HG03039 (cell line): ENCODE measurements at regions not wholly inside any gene's neighbourhood (a gene's known extent, or its start where the extent isn't known, plus 50 kb on each side); places are given as distances from the start of the nearest gene placed in this dataset.

Experiments used
- ATAC-seq: cut with Tn5 transposase; IDR thresholded peaks from one replicate; pipeline ENCODE4 v1.9.1; 2021; ENCODE audit warnings: mild to moderate bottlenecking, moderate library complexity; ENCODE audit not compliant: unreplicated experiment

DNA sequence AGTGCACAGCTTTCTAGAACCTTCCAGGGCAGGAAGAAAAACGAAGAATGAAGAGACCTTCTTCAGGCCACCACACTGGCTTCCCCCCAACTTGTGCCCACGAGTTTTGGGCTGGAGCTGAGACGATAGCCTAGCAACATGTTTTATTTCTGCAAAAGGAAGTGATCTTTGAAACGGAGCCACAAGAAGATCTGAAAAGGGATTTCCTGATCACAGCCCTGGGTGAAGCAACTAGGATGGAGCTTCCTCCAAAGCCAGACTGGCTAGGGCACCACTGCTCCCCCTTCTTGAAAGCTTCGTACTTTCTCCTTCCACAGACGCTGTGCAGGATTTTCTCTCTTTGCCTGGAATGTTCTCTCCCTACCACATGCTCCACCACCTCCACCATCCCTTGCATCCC, 418.3 kb downstream of the MED13L start:
- ATAC-seq, result no peak

DNA sequence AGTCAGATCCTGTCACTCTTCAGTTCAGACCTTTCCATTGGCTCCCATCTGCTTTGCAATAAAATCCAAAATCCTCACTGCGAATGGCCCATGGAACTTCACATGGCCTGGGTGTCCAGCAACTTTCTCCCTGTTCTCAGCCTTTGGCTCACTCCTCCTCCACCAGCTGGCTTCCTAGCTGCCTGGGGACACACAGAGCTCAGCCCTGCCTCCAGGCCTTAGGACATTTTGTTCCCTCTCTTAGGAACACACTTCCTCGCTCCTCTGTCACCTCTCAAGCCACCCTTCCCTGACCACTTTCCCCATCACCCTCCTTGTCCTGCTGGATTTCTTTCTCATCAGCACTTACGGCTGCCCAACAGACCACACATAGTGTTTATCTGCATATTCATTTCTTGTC, 419.6 kb downstream of the MED13L start:
- ATAC-seq, result no peak

DNA sequence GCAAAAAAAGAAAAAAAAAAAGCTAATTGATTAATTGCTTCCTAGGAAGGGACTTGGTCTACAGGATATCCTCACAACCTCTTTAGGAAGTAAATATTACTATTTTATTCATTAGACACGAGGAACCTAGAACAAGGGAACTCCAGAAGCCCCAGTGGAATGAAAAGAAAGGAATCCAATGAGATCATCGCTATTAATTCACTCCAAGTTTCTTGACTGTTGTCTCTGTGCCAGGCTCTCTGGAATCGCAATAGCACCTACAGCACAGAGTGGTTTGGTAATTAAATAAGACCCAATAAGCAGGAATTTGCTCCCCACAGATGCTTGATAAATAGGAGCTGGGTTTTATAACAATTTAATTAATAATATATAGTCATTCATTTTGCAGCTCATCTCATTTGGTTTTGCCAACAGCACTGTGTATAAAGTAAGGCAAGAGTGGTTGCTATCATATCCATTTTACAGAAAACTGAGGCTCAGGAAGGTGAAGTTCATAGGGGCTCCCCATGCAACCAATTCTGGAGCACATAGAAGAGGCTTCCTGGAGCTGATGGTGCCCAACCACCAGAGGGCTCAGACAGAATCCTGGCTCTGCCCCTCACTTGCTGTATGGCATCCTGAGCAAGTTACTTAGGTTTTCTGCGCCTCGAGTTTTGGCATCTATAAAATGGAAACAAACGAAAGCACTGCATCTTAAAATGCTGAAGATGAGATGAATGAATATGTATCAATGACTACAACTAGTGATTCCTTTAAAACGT, 420.2 kb downstream of the MED13L start:
- ATAC-seq, result no peak

- ATAC-seq, result no peak
These were observed 425.4 kb downstream of the MED13L start for GRCh38 chr12:115852054-115852453.

GRCh38 chr12:115850957-115851356, 426.5 kb downstream of the MED13L start:
- no peak for ATAC-seq

- ATAC-seq, result no peak
These were observed 428.1 kb downstream of the MED13L start for GRCh38 chr12:115849262-115849943.

DNA sequence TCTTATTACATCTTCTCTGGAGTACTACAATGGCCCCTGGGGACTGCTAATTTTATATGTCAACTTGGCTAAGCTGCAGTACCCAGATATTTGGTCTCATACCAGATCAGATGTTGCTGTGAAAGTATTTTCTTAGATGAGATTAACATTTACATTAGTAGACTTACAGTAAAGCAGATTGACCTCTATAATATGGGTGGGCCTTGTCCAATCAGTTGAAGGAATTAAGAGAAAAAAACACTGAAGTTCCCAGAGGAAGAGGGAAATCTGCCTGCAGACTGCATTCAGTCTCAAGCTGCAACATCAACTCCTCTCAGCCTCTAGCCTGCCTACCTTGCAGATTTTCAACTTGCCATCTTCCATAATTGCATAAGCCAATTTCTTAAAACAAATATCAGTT, 430.1 kb downstream of the MED13L start:
- no peak for ATAC-seq

- ATAC-seq, result no peak
These were observed 431.0 kb downstream of the MED13L start for GRCh38 chr12:115846516-115846915.

- no peak for ATAC-seq
These were observed 437.3 kb downstream of the MED13L start for GRCh38 chr12:115840159-115840558.

DNA sequence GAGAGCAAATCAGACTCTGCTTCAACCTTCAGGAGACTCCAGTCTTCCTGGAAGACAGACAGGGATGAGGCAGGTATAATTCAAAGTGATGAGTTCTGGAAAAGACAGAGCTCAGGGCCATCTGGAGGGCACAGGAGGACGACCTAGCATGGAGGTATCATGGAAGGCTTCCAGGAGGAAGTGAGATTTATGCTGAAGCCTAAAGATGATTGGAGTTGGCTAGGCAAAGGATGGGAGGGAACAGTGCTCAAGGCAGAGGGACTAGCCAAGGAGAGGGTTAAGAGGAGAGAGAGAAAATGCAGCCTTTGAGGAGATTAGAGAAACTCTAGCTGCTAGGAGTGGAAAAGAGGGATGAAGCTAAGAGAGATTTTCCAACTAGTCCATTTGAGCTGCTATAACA, 438.5 kb downstream of the MED13L start:
- no peak for ATAC-seq

DNA sequence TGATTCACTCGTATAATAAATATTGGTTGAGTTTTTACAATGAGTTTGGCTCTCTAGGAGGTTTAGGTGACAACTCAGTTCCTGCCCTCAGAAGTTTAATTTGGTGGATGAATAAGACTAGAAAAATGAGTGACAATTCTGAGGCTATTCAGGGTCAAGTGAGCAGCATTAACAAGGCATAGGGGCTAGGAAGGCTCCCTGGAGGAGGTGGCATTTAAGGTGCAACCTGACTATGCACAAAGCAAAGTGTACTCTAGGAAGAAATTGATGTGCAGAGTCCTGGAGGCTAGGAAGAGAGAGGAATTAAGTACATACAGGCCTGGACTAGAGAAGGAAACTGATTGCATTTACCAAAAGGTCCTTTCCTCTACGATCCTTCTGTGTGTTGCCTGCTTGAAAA, 440.3 kb downstream of the MED13L start:
- ATAC-seq, result no peak

GRCh38 chr12:115835445-115835844, 442.0 kb downstream of the MED13L start:
- ATAC-seq, result no peak

DNA sequence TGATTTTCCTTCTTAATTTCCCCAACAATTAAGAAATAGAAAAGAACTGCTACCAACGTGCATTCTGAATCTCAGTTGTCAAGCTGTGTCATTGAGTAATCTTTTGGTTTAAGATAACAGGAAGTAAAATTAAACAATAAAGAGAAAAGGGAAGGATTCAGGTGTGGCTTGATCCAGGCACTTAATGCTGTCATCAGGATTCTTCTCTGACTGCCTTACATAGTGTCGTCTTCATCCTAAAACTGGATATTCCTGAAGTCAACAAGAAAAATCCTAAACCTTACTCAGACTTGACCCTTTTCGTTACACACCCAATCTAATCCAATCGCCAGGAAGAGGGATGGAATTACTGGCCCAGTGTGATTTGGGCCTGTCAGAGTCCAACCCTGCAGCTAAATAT, 443.8 kb downstream of the MED13L start:
- no peak for ATAC-seq

DNA sequence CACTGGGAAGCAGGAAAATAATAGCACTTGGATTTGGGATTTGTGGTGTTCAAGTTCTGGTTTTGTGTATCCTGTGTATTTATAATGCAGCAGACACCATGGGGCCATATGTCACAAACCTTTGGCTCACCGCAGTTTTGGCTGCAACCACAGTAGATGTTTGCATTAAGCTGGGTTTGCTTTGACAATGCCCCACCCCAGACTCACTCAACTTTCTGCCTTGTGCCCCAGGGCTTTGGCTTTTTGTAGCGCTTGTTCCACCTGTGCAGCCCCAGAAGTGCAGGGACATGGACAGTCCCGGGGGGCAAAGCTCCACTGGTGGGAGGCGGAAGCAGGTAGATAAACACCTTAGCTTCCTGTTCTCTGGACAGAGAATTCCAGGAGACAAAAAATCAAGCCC, 446.9 kb downstream of the MED13L start:
- ATAC-seq, result no peak

- ATAC-seq, result no peak
These were observed 447.4 kb downstream of the MED13L start for GRCh38 chr12:115830070-115830469.

DNA sequence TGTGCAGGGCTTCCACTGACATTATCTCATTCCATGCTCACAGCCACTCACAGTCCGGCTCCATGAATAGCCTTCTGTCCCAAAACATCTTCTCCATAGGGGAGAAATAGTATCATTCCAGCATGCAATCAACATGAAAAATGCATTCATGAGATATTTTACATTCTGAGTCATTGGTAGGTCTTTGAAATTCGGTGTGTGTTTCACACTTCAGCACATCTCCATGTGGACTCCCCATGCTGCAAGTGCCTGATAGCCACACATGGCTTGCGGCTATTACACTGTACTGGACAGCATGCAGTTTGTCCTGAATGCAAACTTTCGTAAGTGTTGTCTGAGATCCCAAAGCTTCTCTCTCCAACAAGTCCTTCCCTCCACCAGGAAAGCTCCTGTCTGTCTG, 449.3 kb downstream of the MED13L start:
- ATAC-seq, result no peak

GRCh38 chr12:115824936-115825602, 452.4 kb downstream of the MED13L start:
- ATAC-seq, result no peak

- ATAC-seq, result no peak
These were observed 453.9 kb downstream of the MED13L start for GRCh38 chr12:115823635-115824034.

DNA sequence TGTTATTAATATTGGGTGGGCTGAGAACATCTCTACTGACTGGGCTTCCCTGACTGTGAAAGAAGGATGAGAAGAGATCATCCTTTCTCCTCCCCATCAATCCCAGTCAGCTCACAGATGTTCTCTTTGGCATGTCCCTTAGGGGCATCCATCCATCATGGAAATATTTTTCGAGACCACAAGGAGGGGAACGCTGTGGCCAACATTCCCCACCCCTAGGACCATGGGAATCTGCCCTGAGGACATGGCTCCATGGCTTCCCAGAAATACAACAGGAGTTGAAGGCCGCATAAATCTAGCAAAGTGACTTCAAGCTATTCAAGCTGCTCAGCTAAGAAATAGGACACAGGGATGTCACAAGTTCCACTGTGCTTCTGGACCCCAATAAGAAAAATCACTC, 456.8 kb downstream of the MED13L start:
- no peak for ATAC-seq

- no peak for ATAC-seq
These were observed 458.5 kb downstream of the MED13L start for GRCh38 chr12:115818973-115819372.

DNA sequence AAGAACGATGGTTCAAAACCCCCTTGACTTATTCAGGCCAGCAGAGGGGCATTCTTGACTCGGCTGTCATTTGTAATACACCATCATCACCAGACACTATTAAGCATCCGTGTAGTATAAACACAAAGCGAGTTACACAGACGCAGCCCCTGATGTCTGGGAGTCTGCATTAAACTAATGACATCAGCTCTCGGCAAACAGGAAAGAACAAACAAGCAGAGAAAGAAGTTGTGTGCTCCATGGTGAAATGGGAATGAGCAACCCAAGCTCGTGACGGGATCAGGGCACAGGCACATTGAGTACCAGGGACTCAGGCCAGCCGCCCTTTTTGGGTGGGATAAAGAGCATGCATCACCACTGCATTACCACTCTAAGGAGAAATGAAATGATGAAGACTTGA, 460.1 kb downstream of the MED13L start:
- no peak for ATAC-seq

GRCh38 chr12:115815924-115816323, 461.6 kb downstream of the MED13L start:
- no peak for ATAC-seq
